RWPE1 (cell line): ENCODE measurements at regions not wholly inside any gene's neighbourhood (a gene's known extent, or its start where the extent isn't known, plus 50 kb on each side); places are given as distances from the start of the nearest gene placed in this dataset.
"Not testable (repeated sequence)": the region's sequence is repeated elsewhere in the genome, so short reads cannot be mapped to it uniquely, and the experiment has no call there.

Experiments
- CTCF ChIA-PET: fragments of 350-600 bp; sonication (Branson Sonifier 250); formaldehyde crosslinking; extraction: SDS; loops from one replicate; lab custom pipeline; 2021; lab: Yijun Ruan, JAX
- POLR2A ChIA-PET: fragments of 400-600 bp; formaldehyde crosslinking; extraction: SDS; loops from one replicate; lab custom pipeline; 2020; ENCODE audit warnings: antibody characterized with exemption; ENCODE audit not compliant: low non-redundant PET; lab: Yijun Ruan, JAX
- DNase-seq: peaks from one replicate; pipeline ENCODE4 v3.0.0; 2012; ENCODE audit warnings: low spot score
- H3K27ac ChIP-seq: fragments of 450-650 bp; 2 replicates; pipeline ENCODE4 v1.5.1; 2017
- CTCF ChIP-seq: fragments of 450-650 bp; conservative IDR thresholded peaks from 2 replicates; pipeline ENCODE4 v1.5.1; 2017; ENCODE audit warnings: low read depth, mild to moderate bottlenecking

- ChIA-PET CTCF (no interaction called here), POLR2A (no interaction called here)
- no peak for TF ChIP-seq CTCF
- DNase-seq, result no peak
- H3K27ac ChIP-seq, result peak overlapping the region; percentile 57
These were observed 112.9 kb downstream of the METRNL start for GRCh38 chr17:83192161-83192788.

- CTCF ChIA-PET, DNase-seq, H3K27ac ChIP-seq, POLR2A ChIA-PET: not testable (repeated sequence)
These were observed 113.5 kb downstream of the METRNL start for GRCh38 chr17:83192789-83193335.

GRCh38 chr17:83193336-83194185, 114.2 kb downstream of the METRNL start:
- peak overlapping the region; percentile 95 for H3K27ac ChIP-seq
- no peak for DNase-seq
- CTCF ChIA-PET, result no interaction called here
- POLR2A ChIA-PET, result no interaction called here
- TF ChIP-seq CTCF, result no peak

- POLR2A ChIA-PET, result no interaction called here
- CTCF ChIA-PET, result no interaction called here
- TF ChIP-seq CTCF, result no peak
- peak overlapping the region; percentile 95 for H3K27ac ChIP-seq
- no peak for DNase-seq
These were observed 114.8 kb downstream of the METRNL start for GRCh38 chr17:83194186-83194561.

GRCh38 chr17:83194761-83195329, 115.4 kb downstream of the METRNL start:
- no peak for DNase-seq

GRCh38 chr17:83195330-83196023, 116.1 kb downstream of the METRNL start:
- DNase-seq, result peak; percentile 20
- POLR2A ChIA-PET, result interaction anchor here (0.6 kb wide), 1 partner anchor 11 kb away, joined by 3 read pairs; no protein-coding TSS in a partner anchor
- TF ChIP-seq CTCF, result no peak; the same call in 1 of the 2 replicates
- CTCF ChIA-PET, result no interaction called here
- peak overlapping the region; percentile 95 for H3K27ac ChIP-seq

More at GRCh38 chr17:83194761-83195329, 115.4 kb downstream of the METRNL start:
- no peak for TF ChIP-seq CTCF
- peak overlapping the region; percentile 95 for H3K27ac ChIP-seq
- ChIA-PET POLR2A (no interaction called here), CTCF (no interaction called here)
